Uterus (tissue), 3 donors: ENCODE measurements at regions not wholly inside any gene's neighbourhood (a gene's known extent, or its start where the extent isn't known, plus 50 kb on each side); places are given as distances from the start of the nearest gene placed in this dataset.

ENCODE experiments used
- DNase-seq, 2 donors: peaks; one replicate each; pipeline ENCODE4 v3.0.0-alpha.2; 2019 to 2020
- H3K27ac ChIP-seq, 2 donors: fragments of 200-600 bp; sonication (generic); 1 replicate in 1 of 2; 2 replicates in 1 of 2; pipeline ENCODE4 v1.5.1; 2016 to 2018
- H3K27me3 ChIP-seq, 2 donors: fragments of 200-600 bp; sonication (generic); one replicate each; pipeline ENCODE4 v1.5.1; 2018 to 2019; ENCODE audit warnings: control low read depth in 1 of 2
- H3K36me3 ChIP-seq, 2 donors: fragments of 200-600 bp; sonication (generic); one replicate each; pipeline ENCODE4 v1.5.1; 2019; ENCODE audit warnings: control low read depth in 1 of 2
- H3K4me1 ChIP-seq, 2 donors: fragments of 200-600 bp; sonication (generic); one replicate each; pipeline ENCODE4 v1.5.1; 2018 to 2019; ENCODE audit warnings: control low read depth in 1 of 2
- H3K4me3 ChIP-seq, 2 donors: fragments of 200-600 bp; sonication (generic); 1 replicate in 1 of 2; 2 replicates in 1 of 2; pipeline ENCODE4 v1.5.1; 2018 to 2019; ENCODE audit warnings: mild to moderate bottlenecking in 1 of 2
- H3K9me3 ChIP-seq, 2 donors: fragments of 200-600 bp; sonication (generic); one replicate each; pipeline ENCODE4 v1.5.1; 2019; ENCODE audit warnings: control low read depth in 1 of 2
- CTCF ChIP-seq, 4 experiments: fragments of 200-600 bp in 2 of 4; fragments of 450-650 bp in 2 of 4; sonication (generic) in 2 of 4; IDR thresholded peaks; one replicate each; pipeline ENCODE4 v1.5.1; 2016 to 2019; ENCODE audit warnings: antibody characterized with exemption in 4 of 4, mild to moderate bottlenecking in 2 of 4, moderate library complexity in 1 of 4
- POLR2A ChIP-seq, 2 donors: fragments of 450-650 bp; IDR thresholded peaks; one replicate each; pipeline ENCODE4 v1.6.1; 2016; ENCODE audit warnings: antibody characterized with exemption in 2 of 2, mild to moderate bottlenecking in 1 of 2, moderate library complexity in 1 of 2
- intact Hi-C: fragments of 100-400 bp; cut with DNase I; formaldehyde crosslinking; loops from one replicate; pipeline ENCODE4 v1.15.1; 2023; ENCODE audit warnings: low total_unique reads
- donor health status: DM: yes; HTN: yes; CAD: no.

- H3K27ac ChIP-seq = no peak overlapping the region
- no peak overlapping the region for H3K4me3 ChIP-seq
- no peaks in the 10 kb centered on the region for H3K27me3 ChIP-seq
- no peaks in the 10 kb centered on the region for H3K36me3 ChIP-seq
- no peaks in the 10 kb centered on the region for H3K4me1 ChIP-seq
- no peak for DNase-seq
- no peak for TF ChIP-seq POLR2A (IDR thresholded peaks at IDR 0.05)
- no peak for TF ChIP-seq CTCF (IDR thresholded peaks at IDR 0.05)
- intact Hi-C loops = no loop called here
- no peaks in the 10 kb centered on the region for H3K9me3 ChIP-seq
These were observed 1278.3 kb downstream of the SLC16A7 start for GRCh38 chr12:60874091-60874490.

- H3K36me3 ChIP-seq = no peaks in the 10 kb centered on the region
- no peak overlapping the region for H3K4me3 ChIP-seq
- DNase-seq = no peak
- TF ChIP-seq POLR2A (IDR thresholded peaks at IDR 0.05) = no peak
- TF ChIP-seq CTCF (IDR thresholded peaks at IDR 0.05) = no peak
- H3K27me3 ChIP-seq = no peaks in the 10 kb centered on the region
- H3K4me1 ChIP-seq = no peaks in the 10 kb centered on the region
- intact Hi-C loops = no loop called here
- no peaks in the 10 kb centered on the region for H3K9me3 ChIP-seq
- no peak overlapping the region for H3K27ac ChIP-seq
These were observed 1325.1 kb downstream of the SLC16A7 start for GRCh38 chr12:60920841-60921495.

- no peak for TF ChIP-seq POLR2A (IDR thresholded peaks at IDR 0.05)
- no peak for TF ChIP-seq CTCF (IDR thresholded peaks at IDR 0.05)
- intact Hi-C loops = no loop called here
- no peak overlapping the region for H3K4me3 ChIP-seq
- no peaks in the 10 kb centered on the region for H3K9me3 ChIP-seq
- H3K27me3 ChIP-seq = no peaks in the 10 kb centered on the region
- H3K27ac ChIP-seq = no peak overlapping the region
- H3K36me3 ChIP-seq = no peaks in the 10 kb centered on the region
- no peaks in the 10 kb centered on the region for H3K4me1 ChIP-seq
- DNase-seq = no peak
These were observed 1325.7 kb downstream of the SLC16A7 start for GRCh38 chr12:60921541-60921940.

- Histone ChIP-seq H3K4me1 (no peaks in the 10 kb centered on the region), H3K4me3 (no peak overlapping the region), H3K27ac (no peak overlapping the region), H3K36me3 (no peaks in the 10 kb centered on the region), H3K9me3 (no peaks in the 10 kb centered on the region), H3K27me3 (peaks cover 0 to 2% of the 10 kb centered on the region in 2 donors)
- TF ChIP-seq POLR2A (IDR thresholded peaks at IDR 0.05) = no peak
- no peak for TF ChIP-seq CTCF (IDR thresholded peaks at IDR 0.05)
- intact Hi-C loops = no loop called here
- no peak for DNase-seq
These were observed 1330.4 kb downstream of the SLC16A7 start for GRCh38 chr12:60926256-60926655.

- intact Hi-C loops = no loop called here
- TF ChIP-seq CTCF (IDR thresholded peaks at IDR 0.05) (no peak), POLR2A (IDR thresholded peaks at IDR 0.05) (no peak)
- Histone ChIP-seq H3K36me3 (no peaks in the 10 kb centered on the region), H3K27me3 (peaks cover 0 to 2% of the 10 kb centered on the region in 2 donors), H3K9me3 (peaks cover 0 to 5% of the 10 kb centered on the region in 2 donors), H3K27ac (no peak overlapping the region), H3K4me1 (no peaks in the 10 kb centered on the region), H3K4me3 (no peak overlapping the region)
- no peak for DNase-seq
These were observed 1330.1 kb upstream of the USP15 start for GRCh38 chr12:60930151-60930550.
